ENCODE measurements at regions not wholly inside any gene's neighbourhood (a gene's known extent, or its start where the extent isn't known, plus 50 kb on each side); places are given as distances from the start of the nearest gene placed in this dataset.

GRCh38 chr12:14283489-14284144, 81.9 kb upstream of the ATF7IP start:
- DNase-seq (ENCODE audit: low spot score), result no peak
- Mint-ChIP-seq H3K4me1 (ENCODE audit: low read depth) (no peaks in the 10 kb centered on the region), H3K27ac (no peak overlapping the region), H3K36me3 (ENCODE audit: low read depth) (no peaks in the 10 kb centered on the region), H3K4me3 (ENCODE audit: low read depth) (no peak overlapping the region), H3K27me3 (ENCODE audit: low read depth) (no peaks in the 10 kb centered on the region), H3K9me3 (peaks cover 12% of the 10 kb centered on the region)
- intact Hi-C loops (cut with micrococcal nuclease), result no loop called here

GRCh38 chr12:14284184-14284722, 81.2 kb upstream of the ATF7IP start:
- Mint-ChIP-seq H3K9me3 (peaks cover 18% of the 10 kb centered on the region), H3K36me3 (ENCODE audit: low read depth) (no peaks in the 10 kb centered on the region), H3K4me1 (ENCODE audit: low read depth) (no peaks in the 10 kb centered on the region), H3K27me3 (ENCODE audit: low read depth) (no peaks in the 10 kb centered on the region), H3K4me3 (ENCODE audit: low read depth) (no peak overlapping the region), H3K27ac (no peak overlapping the region)
- intact Hi-C loops (cut with micrococcal nuclease), result no loop called here
- DNase-seq (ENCODE audit: low spot score), result no peak

- Mint-ChIP-seq H3K27ac (no peak overlapping the region), H3K4me3 (ENCODE audit: low read depth) (no peak overlapping the region), H3K4me1 (ENCODE audit: low read depth) (no peaks in the 10 kb centered on the region), H3K27me3 (ENCODE audit: low read depth) (no peaks in the 10 kb centered on the region), H3K9me3 (peaks cover 14% of the 10 kb centered on the region), H3K36me3 (ENCODE audit: low read depth) (no peaks in the 10 kb centered on the region)
- intact Hi-C loops (cut with micrococcal nuclease), result no loop called here
- DNase-seq (ENCODE audit: low spot score), result no peak
These were observed 75.9 kb upstream of the ATF7IP start for GRCh38 chr12:14289601-14290000.

- H3K4me1 Mint-ChIP-seq (ENCODE audit: low read depth), result no peaks in the 10 kb centered on the region
- intact Hi-C loops (cut with micrococcal nuclease), result no loop called here
- no peak overlapping the region for H3K4me3 Mint-ChIP-seq (ENCODE audit: low read depth)
- no peaks in the 10 kb centered on the region for H3K36me3 Mint-ChIP-seq (ENCODE audit: low read depth)
- H3K27ac Mint-ChIP-seq, result no peak overlapping the region
- H3K9me3 Mint-ChIP-seq, result peaks cover 22% of the 10 kb centered on the region
- no peak for DNase-seq (ENCODE audit: low spot score)
- no peaks in the 10 kb centered on the region for H3K27me3 Mint-ChIP-seq (ENCODE audit: low read depth)
These were observed 74.5 kb upstream of the ATF7IP start for GRCh38 chr12:14290951-14291350.

- DNase-seq (ENCODE audit: low spot score), result no peak
- H3K4me1 Mint-ChIP-seq (ENCODE audit: low read depth), result no peaks in the 10 kb centered on the region
- H3K9me3 Mint-ChIP-seq, result peaks cover 21% of the 10 kb centered on the region
- intact Hi-C loops (cut with micrococcal nuclease), result no loop called here
- H3K27me3 Mint-ChIP-seq (ENCODE audit: low read depth), result no peaks in the 10 kb centered on the region
- no peaks in the 10 kb centered on the region for H3K36me3 Mint-ChIP-seq (ENCODE audit: low read depth)
- H3K27ac Mint-ChIP-seq, result no peak overlapping the region
- H3K4me3 Mint-ChIP-seq (ENCODE audit: low read depth), result no peak overlapping the region
These were observed 61.8 kb upstream of the ATF7IP start for GRCh38 chr12:14303661-14304155.

GRCh38 chr12:14307004-14307403, 58.5 kb upstream of the ATF7IP start:
- Mint-ChIP-seq H3K9me3 (peaks cover 4% of the 10 kb centered on the region), H3K27me3 (ENCODE audit: low read depth) (no peaks in the 10 kb centered on the region), H3K4me3 (ENCODE audit: low read depth) (no peak overlapping the region), H3K36me3 (ENCODE audit: low read depth) (no peaks in the 10 kb centered on the region), H3K27ac (no peak overlapping the region), H3K4me1 (ENCODE audit: low read depth) (no peaks in the 10 kb centered on the region)
- intact Hi-C loops (cut with micrococcal nuclease), result no loop called here
- no peak for DNase-seq (ENCODE audit: low spot score)

GRCh38 chr12:14308516-14308915, 57.0 kb upstream of the ATF7IP start:
- H3K27ac Mint-ChIP-seq, result no peak overlapping the region
- H3K27me3 Mint-ChIP-seq (ENCODE audit: low read depth), result no peaks in the 10 kb centered on the region
- no peak overlapping the region for H3K4me3 Mint-ChIP-seq (ENCODE audit: low read depth)
- no peaks in the 10 kb centered on the region for H3K36me3 Mint-ChIP-seq (ENCODE audit: low read depth)
- intact Hi-C loops (cut with micrococcal nuclease), result no loop called here
- no peaks in the 10 kb centered on the region for H3K4me1 Mint-ChIP-seq (ENCODE audit: low read depth)
- no peak for DNase-seq (ENCODE audit: low spot score)
- peaks cover 4% of the 10 kb centered on the region for H3K9me3 Mint-ChIP-seq

- H3K9me3 Mint-ChIP-seq, result peaks cover 4% of the 10 kb centered on the region
- no peak for DNase-seq (ENCODE audit: low spot score)
- H3K4me1 Mint-ChIP-seq (ENCODE audit: low read depth), result no peaks in the 10 kb centered on the region
- intact Hi-C loops (cut with micrococcal nuclease), result no loop called here
- H3K4me3 Mint-ChIP-seq (ENCODE audit: low read depth), result no peak overlapping the region
- H3K27ac Mint-ChIP-seq, result no peak overlapping the region
- H3K27me3 Mint-ChIP-seq (ENCODE audit: low read depth), result no peaks in the 10 kb centered on the region
- H3K36me3 Mint-ChIP-seq (ENCODE audit: low read depth), result no peaks in the 10 kb centered on the region
These were observed 54.6 kb upstream of the ATF7IP start for GRCh38 chr12:14310866-14311265.

- peaks cover 4% of the 10 kb centered on the region for H3K9me3 Mint-ChIP-seq
- H3K27ac Mint-ChIP-seq, result no peak overlapping the region
- no peaks in the 10 kb centered on the region for H3K36me3 Mint-ChIP-seq (ENCODE audit: low read depth)
- intact Hi-C loops (cut with micrococcal nuclease), result no loop called here
- H3K4me3 Mint-ChIP-seq (ENCODE audit: low read depth), result no peak overlapping the region
- H3K27me3 Mint-ChIP-seq (ENCODE audit: low read depth), result no peaks in the 10 kb centered on the region
- no peak for DNase-seq (ENCODE audit: low spot score)
- no peaks in the 10 kb centered on the region for H3K4me1 Mint-ChIP-seq (ENCODE audit: low read depth)
These were observed 51.9 kb upstream of the ATF7IP start for GRCh38 chr12:14313379-14314138.

GRCh38 chr12:14314801-14315200, 50.7 kb upstream of the ATF7IP start:
- intact Hi-C loops (cut with micrococcal nuclease), result no loop called here
- Mint-ChIP-seq H3K9me3 (peaks cover 4% of the 10 kb centered on the region), H3K27me3 (ENCODE audit: low read depth) (no peaks in the 10 kb centered on the region), H3K4me3 (ENCODE audit: low read depth) (no peak overlapping the region), H3K36me3 (ENCODE audit: low read depth) (no peaks in the 10 kb centered on the region), H3K27ac (no peak overlapping the region), H3K4me1 (ENCODE audit: low read depth) (no peaks in the 10 kb centered on the region)
- no peak for DNase-seq (ENCODE audit: low spot score)

- H3K9me3 Mint-ChIP-seq, result peaks cover under 1% of the 10 kb centered on the region
- H3K4me1 Mint-ChIP-seq (ENCODE audit: low read depth), result no peaks in the 10 kb centered on the region
- no peak overlapping the region for H3K4me3 Mint-ChIP-seq (ENCODE audit: low read depth)
- DNase-seq (ENCODE audit: low spot score), result no peak
- H3K27me3 Mint-ChIP-seq (ENCODE audit: low read depth), result no peaks in the 10 kb centered on the region
- H3K27ac Mint-ChIP-seq, result no peak overlapping the region
- intact Hi-C loops (cut with micrococcal nuclease), result no loop called here
- no peaks in the 10 kb centered on the region for H3K36me3 Mint-ChIP-seq (ENCODE audit: low read depth)
These were observed 50.0 kb upstream of the ATF7IP start for GRCh38 chr12:14315501-14315900.
